ENCODE measurements at regions not wholly inside any gene's neighbourhood (a gene's known extent, or its start where the extent isn't known, plus 50 kb on each side); places are given as distances from the start of the nearest gene placed in this dataset.

- Histone ChIP-seq H3K4me1 (replicated peaks in 1 of 2; ENCODE audit: control insufficient read depth in 2 of 2, insufficient read depth in 2 of 2, low read length in 2 of 2) (no peaks in the 10 kb centered on the region), H3K4me2 (ENCODE audit: insufficient read depth, low read length) (no peak overlapping the region), H3K79me2 (ENCODE audit: control insufficient read depth, insufficient read depth, low read length) (no peaks in the 10 kb centered on the region), H3K27ac (ENCODE audit: extremely low read depth, low read depth, low read length) (no peak overlapping the region), H4K20me1 (replicated peaks; ENCODE audit: control insufficient read depth, insufficient read depth, low read length) (no peaks in the 10 kb centered on the region), H3K9me1 (ENCODE audit: control insufficient read depth, insufficient read depth, low read length) (no peaks in the 10 kb centered on the region), H3K9ac (ENCODE audit: insufficient read depth in 1 of 2, low read depth in 2 of 2, low read length in 2 of 2) (no peak overlapping the region), H2AFZ (ENCODE audit: low read depth, low read length) (no peak overlapping the region), H3K27me3 (ENCODE audit: control insufficient read depth in 2 of 2, insufficient read depth in 2 of 2, low read length in 2 of 2) (no peaks in the 10 kb centered on the region), H3K36me3 (ENCODE audit: control insufficient read depth, insufficient read depth, low read length) (no peaks in the 10 kb centered on the region), H3K4me3 (no peak overlapping the region), H3K9me3 (replicated peaks; ENCODE audit: control insufficient read depth, insufficient read depth, low read depth, low read length) (no peaks in the 10 kb centered on the region)
- TF ChIP-seq IRF1 (CRISPR knock-in tag; IDR thresholded peaks at IDR 0.05; ENCODE audit: borderline replicate concordance) = no peak
- no peak for TF ChIP-seq EP400 (IDR thresholded peaks at IDR 0.05)
- no peak for TF ChIP-seq ZNF507 (tag; conservative IDR thresholded peaks at IDR 0.05)
- no peak for TF ChIP-seq KLF10 (CRISPR knock-in tag; IDR thresholded peaks at IDR 0.05)
- no peak for TF ChIP-seq CBX2 (IDR thresholded peaks at IDR 0.05; ENCODE audit: insufficient read depth, low read length, poor library complexity, severe bottlenecking)
- TF ChIP-seq, protein P1, sequence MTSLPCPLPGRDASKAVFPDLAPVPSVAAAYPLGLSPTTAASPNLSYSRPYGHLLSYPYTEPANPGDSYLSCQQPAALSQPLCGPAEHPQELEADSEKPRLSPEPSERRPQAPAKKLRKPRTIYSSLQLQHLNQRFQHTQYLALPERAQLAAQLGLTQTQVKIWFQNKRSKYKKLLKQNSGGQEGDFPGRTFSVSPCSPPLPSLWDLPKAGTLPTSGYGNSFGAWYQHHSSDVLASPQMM (CRISPR knock-in tag; IDR thresholded peaks at IDR 0.05) = no peak
- TF ChIP-seq ZFP36 (IDR thresholded peaks at IDR 0.05; ENCODE audit: low read depth, low read length, partially characterized antibody) = no peak
- ATAC-seq (no peak), FAIRE-seq (no peak), DNase-seq (ENCODE audit: extremely low read depth in 1 of 4, low spot score in 3 of 4) (no peak)
- WGBS (ENCODE audit: insufficient coverage, low coverage, missing lambda C conversion rate) = 0% methylated on average over 2 of the region's 2 CpGs
- no TSS peak for BruUV-seq (replicated peaks)
- in situ Hi-C loops (cut with MboI) (no loop called here), intact Hi-C loops (cut with micrococcal nuclease) (no loop called here)
- CTCF ChIA-PET (ENCODE audit: low intra/inter-chr PET ratio) = no interaction called here
- POLR2A ChIA-PET = no interaction called here
Measured at GRCh38 chr18:51617572-51618260, 420.2 kb upstream of the MEX3C start.

Measured in K562 (cell line).